ENCODE measurements at regions not wholly inside any gene's neighbourhood (a gene's known extent, or its start where the extent isn't known, plus 50 kb on each side); places are given as distances from the start of the nearest gene placed in this dataset.

DNA sequence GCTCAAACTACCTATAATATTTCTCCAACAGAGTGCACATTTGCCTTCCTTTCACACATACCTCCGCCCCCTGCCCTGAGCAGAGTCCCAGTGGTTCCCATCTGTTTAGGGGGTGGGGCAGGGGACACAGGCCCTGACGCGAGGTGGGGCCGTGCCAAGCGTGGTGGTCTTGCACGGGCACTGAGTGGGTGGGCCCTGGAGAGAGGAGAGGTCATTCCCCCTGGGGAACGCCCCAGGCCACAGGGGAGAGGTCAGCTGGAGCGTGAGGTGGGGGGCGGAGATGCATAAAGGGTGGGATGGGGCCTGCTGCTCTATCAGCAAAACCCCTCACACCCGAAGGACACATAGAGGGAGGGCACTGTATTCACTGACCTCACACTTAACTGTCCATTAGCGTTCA, 441.9 kb downstream of the TMEM121 start:
- no peak for TF ChIP-seq POLR2A (IDR thresholded peaks at IDR 0.05; ENCODE audit: low read length)
- TF ChIP-seq ESRRA (IDR thresholded peaks at IDR 0.05; ENCODE audit: borderline replicate concordance, low read length): no peak
